COR-L47 (cell line): ENCODE measurements at regions not wholly inside any gene's neighbourhood (a gene's known extent, or its start where the extent isn't known, plus 50 kb on each side); places are given as distances from the start of the nearest gene placed in this dataset.
A peak's percentile ranks its signal among the peaks of the same experiment; 100 is the strongest.
"Not testable (repeated sequence)": the region's sequence is repeated elsewhere in the genome, so short reads cannot be mapped to it uniquely, and the experiment has no call there.

Experiments
- DNase-seq: peaks from one replicate; lab custom pipeline; 2025; lab: John Stamatoyannopoulos, UW

GRCh38 chr7:153638821-153639435, 413.3 kb upstream of the DPP6 start:
- no peak for DNase-seq

- DNase-seq: no peak
Measured at GRCh38 chr7:153640586-153640985, 411.6 kb upstream of the DPP6 start.

DNA sequence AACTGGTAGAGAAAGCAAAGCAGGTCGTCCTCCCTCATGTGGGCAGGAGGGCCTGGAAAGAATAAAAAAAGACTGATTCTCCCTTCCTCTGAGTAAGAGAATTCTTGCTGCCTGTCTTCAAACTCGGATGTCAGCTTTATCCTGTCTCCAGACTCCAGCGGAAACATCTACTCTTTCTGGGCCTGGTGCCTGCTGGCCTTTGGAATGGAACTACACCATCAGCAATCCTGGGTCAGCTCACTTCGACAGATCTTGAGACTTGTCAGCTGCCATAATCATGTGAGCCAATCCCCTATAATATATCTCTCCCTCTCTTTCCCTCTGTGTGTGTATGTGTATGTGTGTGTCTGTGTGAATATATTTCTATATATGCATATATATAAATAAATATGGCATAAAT, 411.0 kb upstream of the DPP6 start:
- DNase-seq: no peak

- DNase-seq: no peak
Measured at GRCh38 chr7:153642989-153643388, 409.2 kb upstream of the DPP6 start.

DNA sequence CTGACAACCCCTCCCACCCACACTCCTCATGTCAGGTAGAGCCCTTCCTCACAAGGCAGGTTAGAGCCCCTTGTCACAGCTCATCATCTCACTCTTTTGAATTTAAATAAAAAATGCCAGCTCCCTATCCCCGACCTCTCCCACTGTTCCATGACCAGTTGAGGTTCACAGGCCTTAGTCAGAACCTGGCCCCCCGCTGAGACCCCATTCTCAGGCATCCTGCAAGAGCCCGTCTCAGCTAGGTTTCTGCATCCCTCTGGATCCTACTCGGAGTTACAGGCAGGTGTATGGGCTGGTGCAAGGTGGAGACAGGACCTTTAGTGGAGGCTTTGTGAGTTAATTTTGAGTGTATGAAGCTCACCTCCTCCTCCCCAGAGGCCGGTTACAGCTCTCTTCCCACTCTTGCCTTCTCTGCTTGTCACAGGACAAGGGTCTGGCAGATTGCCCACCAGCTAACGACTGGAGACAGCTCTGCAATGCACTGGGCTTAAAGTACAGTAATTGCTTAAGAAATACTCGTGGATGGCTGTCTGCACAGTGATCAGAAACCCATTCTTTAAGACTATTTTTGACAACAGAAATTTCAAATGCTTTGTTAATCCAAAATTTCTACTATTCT, 394.9 kb upstream of the DPP6 start:
- DNase-seq: no peak

- no peak for DNase-seq
Measured at GRCh38 chr7:153675131-153675530, 377.1 kb upstream of the DPP6 start.

- no peak for DNase-seq
Measured at GRCh38 chr7:153682628-153683027, 369.6 kb upstream of the DPP6 start.

GRCh38 chr7:153696242-153696641, 356.0 kb upstream of the DPP6 start:
- no peak for DNase-seq

GRCh38 chr7:153698046-153698445, 354.2 kb upstream of the DPP6 start:
- DNase-seq: no peak

DNA sequence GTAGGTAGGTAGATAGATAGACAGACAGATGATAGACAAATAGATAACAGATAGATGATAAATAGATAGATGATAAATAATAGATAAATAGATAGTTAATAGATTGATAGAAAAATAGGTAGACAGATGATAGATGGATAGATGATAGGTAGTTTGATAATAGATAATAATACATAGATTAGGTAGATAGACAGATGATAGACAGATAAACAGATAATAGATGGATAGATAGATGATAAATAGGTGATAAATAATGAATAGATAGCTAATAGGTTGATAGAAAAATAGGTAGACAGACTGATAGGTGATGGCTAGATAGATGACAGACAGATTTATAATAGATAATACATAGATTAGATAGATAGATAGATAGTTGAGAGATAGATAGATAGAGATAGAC, 350.5 kb upstream of the DPP6 start:
- DNase-seq: no peak

DNA sequence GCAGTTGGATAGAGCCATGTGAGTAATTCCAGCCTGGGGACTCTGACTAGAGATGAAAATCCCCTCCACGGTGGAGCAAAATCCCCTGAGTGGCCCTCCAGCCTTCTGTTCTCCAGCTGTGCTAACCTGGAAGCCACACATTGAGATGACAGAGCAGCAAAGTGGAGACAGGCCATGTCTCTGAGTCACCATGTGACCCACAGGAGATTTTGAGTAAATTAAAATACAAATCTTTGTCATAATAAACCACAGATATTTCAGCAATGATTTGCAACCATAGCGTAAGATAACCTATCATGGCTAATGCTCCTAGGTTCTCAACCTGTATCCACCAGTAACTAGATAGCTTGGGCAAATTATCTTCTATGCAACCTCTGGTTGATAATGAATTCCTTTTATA, 328.3 kb upstream of the DPP6 start:
- DNase-seq: not testable (repeated sequence)

- DNase-seq: not testable (repeated sequence)
Measured at GRCh38 chr7:153731504-153731903, 320.7 kb upstream of the DPP6 start.

GRCh38 chr7:153743434-153743833, 308.8 kb upstream of the DPP6 start:
- not testable (repeated sequence) for DNase-seq

GRCh38 chr7:153747969-153748368, 304.2 kb upstream of the DPP6 start:
- DNase-seq: not testable (repeated sequence)

- not testable (repeated sequence) for DNase-seq
Measured at GRCh38 chr7:153748885-153749284, 303.3 kb upstream of the DPP6 start.

GRCh38 chr7:153765869-153766268, 286.3 kb upstream of the DPP6 start:
- not testable (repeated sequence) for DNase-seq

DNA sequence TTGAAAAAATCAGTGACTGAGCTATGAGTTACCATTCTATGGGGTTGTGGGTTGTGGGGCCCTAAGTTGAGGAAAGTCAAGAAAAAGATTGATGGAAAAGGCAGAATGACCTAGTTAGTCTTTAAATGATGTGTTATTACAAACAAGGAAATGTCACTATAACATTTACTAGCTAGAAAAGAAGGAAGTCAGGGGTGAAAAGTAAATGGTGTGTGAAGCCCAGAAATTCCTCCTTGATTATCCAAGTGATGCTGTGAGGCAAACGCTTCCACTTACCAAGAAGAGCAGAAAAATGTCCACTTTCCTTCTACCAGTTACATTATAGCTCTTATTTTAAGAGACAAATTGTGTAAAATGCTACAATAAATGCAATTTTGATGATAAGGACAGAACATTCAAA, 285.3 kb upstream of the DPP6 start:
- DNase-seq: not testable (repeated sequence)

DNA sequence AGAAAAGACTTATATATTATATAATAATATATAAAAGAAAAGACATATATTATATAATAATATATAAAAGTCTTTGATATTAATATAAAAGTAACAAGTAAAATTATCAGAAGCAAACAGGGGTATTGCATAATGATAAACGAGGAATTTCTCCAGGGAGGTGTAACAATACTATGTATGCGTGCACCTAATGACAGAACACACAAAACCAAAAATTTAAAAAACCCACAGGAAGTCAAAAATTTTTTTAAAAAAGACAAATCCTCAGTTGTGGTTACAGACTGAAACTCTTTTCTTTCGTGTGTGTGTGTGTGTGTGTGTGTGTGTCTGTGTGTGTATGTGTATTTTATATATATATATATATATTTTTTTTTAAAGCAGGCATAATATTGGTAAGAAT, 279.2 kb upstream of the DPP6 start:
- DNase-seq: no peak

DNA sequence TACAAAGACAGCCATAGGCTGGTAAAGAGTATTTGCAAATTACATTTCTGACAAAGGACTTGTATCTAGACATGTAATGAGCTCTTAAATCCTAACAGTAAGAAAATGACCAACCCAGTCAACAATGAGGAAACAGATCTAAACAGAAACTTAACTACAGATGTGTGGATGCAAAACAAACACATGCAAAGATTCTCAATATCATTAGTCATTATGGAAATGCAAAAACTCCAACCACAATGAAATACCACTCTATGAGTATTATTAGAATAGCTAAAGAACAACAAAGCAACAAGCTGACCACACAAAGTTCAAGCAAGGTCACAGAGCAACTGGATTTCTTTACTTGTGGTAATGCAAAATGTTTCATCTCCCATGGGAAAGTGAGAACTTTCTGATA, 275.3 kb upstream of the DPP6 start:
- DNase-seq: not testable (repeated sequence)

- DNase-seq: not testable (repeated sequence)
Measured at GRCh38 chr7:153797363-153797762, 254.8 kb upstream of the DPP6 start.

DNA sequence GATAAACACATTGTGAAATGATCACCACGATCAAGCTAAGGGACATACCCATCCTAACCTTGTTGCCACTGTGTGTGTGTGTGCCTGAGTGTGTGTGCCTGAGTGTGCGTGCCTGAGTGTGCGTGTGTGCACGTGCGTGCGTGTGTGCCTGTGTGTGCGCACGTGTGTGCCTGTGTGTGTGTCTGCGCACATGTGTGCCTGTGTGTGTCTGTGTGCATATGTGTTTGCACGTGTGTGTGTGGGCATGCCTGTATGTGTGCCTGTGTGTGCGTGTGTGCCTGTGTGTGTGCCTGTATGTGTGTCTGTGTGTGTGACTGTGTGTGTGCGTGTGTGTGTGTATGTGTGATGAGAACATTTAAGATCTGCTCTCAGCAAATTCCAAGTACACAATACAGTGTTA, 244.1 kb upstream of the DPP6 start:
- DNase-seq: no peak

DNA sequence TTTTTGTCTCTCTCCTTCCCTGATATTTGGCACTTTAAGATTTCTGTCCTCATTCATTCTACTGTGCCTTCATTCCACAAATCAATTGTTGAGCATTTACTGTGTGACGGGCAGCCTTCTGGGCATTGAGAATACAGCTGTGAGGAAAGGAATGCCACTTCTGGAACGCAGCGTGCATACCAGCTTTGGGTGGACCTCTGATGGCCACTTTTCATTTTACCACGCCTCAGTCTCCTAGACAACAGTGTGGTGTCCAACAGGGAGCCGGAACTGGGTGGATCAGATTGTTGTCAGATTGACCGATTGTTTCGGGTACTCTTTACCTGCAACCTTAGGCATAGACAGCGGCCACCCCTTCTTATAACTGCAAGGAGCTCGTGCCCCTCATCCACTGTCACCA, 222.7 kb upstream of the DPP6 start:
- no peak for DNase-seq

DNA sequence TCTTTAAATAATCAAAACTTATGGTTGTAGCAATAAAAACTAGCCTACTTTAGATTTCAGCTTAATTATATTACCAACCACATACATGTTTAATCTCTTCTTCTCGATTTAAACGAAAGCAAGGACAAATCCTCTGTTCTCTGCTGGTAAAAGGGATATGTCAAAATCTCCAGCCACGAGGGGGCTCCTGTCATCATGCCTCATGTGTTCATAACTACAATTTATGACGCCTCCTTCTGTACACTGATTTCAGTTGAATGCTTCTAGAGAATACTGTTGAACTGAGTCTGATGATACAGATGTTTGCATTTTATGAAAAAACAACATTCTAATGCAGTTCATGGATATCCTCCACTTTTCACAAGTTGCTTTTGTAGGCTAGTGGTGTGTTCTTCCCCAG, 220.0 kb upstream of the DPP6 start:
- DNase-seq: peak; percentile 10

GRCh38 chr7:153835103-153835502, 217.1 kb upstream of the DPP6 start:
- no peak for DNase-seq
